ENCODE measurements at regions not wholly inside any gene's neighbourhood (a gene's known extent, or its start where the extent isn't known, plus 50 kb on each side); places are given as distances from the start of the nearest gene placed in this dataset.
"Not testable (repeated sequence)": the region's sequence is repeated elsewhere in the genome, so short reads cannot be mapped to it uniquely, and the experiment has no call there.

DNA sequence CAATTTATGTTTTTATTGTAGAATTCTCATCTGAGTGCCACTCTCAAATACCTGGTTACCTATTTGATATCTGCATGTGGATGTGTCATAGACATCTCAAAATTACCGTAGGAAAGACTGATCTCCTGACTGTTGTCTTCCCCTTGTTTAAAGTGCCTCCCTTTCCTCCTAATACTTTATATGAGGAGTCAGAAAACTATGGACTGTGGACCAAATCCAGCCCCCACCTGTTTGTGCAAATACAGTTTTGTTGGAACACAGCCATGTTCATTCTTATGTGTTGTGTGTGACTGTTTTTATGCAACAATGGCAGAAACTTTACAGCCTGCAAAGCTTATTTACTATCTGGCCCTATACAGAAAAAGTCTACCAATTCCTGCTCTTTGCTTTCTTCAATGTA is 150.6 kb downstream of the NBPF8 start:
- H3K9me3 ChIP-seq (replicated peaks; ENCODE audit: control insufficient read depth, insufficient read depth, low read length); dilution Hi-C loops (cut with MboI; ENCODE audit: extremely low pct_ligation_motif_present, low sequenced_read_pairs); H3K9me1 ChIP-seq (replicated peaks; ENCODE audit: control insufficient read depth, extremely low read depth, insufficient read depth, low read length); H4K20me1 ChIP-seq (replicated peaks; ENCODE audit: control insufficient read depth, extremely low read depth, insufficient read depth, low read length); DNase-seq (ENCODE audit: low read depth, low spot score); H2AFZ ChIP-seq (ENCODE audit: low read depth, low read length); H3K27ac ChIP-seq (ENCODE audit: insufficient read depth, low read depth, low read length); H3K36me3 ChIP-seq (ENCODE audit: control insufficient read depth in 2 of 2, extremely low read depth in 1 of 2, insufficient read depth in 2 of 2, low read length in 2 of 2); CTCF ChIA-PET; H3K9ac ChIP-seq (replicated peaks; ENCODE audit: extremely low read depth, insufficient read depth, low read length); H3K27me3 ChIP-seq (ENCODE audit: control insufficient read depth in 2 of 2, insufficient read depth in 2 of 2, low read length in 2 of 2); H3K4me3 ChIP-seq (replicated peaks in 1 of 3; ENCODE audit: insufficient read depth in 1 of 3, low read depth in 1 of 3, low read length in 3 of 3); BruUV-seq (replicated peaks); H3K4me2 ChIP-seq (ENCODE audit: insufficient read depth, low read length); intact Hi-C loops (cut with micrococcal nuclease); H3K4me1 ChIP-seq (ENCODE audit: control insufficient read depth, extremely low read depth, insufficient read depth, low read length); FAIRE-seq; H3K79me2 ChIP-seq (ENCODE audit: control insufficient read depth, insufficient read depth, low read length); POLR2A ChIA-PET: not testable (repeated sequence)

DNA sequence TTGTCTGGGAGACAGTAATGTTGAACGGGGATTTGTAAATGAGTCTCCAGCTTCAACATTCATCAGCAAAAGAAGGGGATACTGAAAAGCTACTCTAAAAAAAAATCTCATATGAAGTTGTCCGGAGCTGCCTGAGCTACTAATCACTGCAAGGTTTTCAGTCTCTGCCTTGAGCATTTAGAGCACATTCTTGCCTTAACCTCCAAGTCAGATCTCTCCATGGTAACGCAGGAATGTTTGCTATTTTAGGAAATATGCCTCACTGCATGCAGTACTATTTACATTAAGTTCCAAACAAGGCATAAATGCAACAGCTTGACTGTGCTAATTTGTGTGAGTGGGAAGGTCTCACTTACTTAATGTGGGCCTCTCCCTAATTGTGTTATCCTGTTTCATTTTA is 152.8 kb downstream of the NBPF8 start:
- H3K27ac ChIP-seq (ENCODE audit: insufficient read depth, low read depth, low read length); H3K9me1 ChIP-seq (replicated peaks; ENCODE audit: control insufficient read depth, extremely low read depth, insufficient read depth, low read length); H3K4me1 ChIP-seq (ENCODE audit: control insufficient read depth, extremely low read depth, insufficient read depth, low read length); H3K4me3 ChIP-seq (replicated peaks in 1 of 3; ENCODE audit: insufficient read depth in 1 of 3, low read depth in 1 of 3, low read length in 3 of 3); H3K79me2 ChIP-seq (ENCODE audit: control insufficient read depth, insufficient read depth, low read length); dilution Hi-C loops (cut with MboI; ENCODE audit: extremely low pct_ligation_motif_present, low sequenced_read_pairs); FAIRE-seq; DNase-seq (ENCODE audit: low read depth, low spot score); H2AFZ ChIP-seq (ENCODE audit: low read depth, low read length); H3K4me2 ChIP-seq (ENCODE audit: insufficient read depth, low read length); H3K27me3 ChIP-seq (ENCODE audit: control insufficient read depth in 2 of 2, insufficient read depth in 2 of 2, low read length in 2 of 2); intact Hi-C loops (cut with micrococcal nuclease); POLR2A ChIA-PET; H4K20me1 ChIP-seq (replicated peaks; ENCODE audit: control insufficient read depth, extremely low read depth, insufficient read depth, low read length); BruUV-seq (replicated peaks); H3K36me3 ChIP-seq (ENCODE audit: control insufficient read depth in 2 of 2, extremely low read depth in 1 of 2, insufficient read depth in 2 of 2, low read length in 2 of 2); H3K9ac ChIP-seq (replicated peaks; ENCODE audit: extremely low read depth, insufficient read depth, low read length); CTCF ChIA-PET; H3K9me3 ChIP-seq (replicated peaks; ENCODE audit: control insufficient read depth, insufficient read depth, low read length): not testable (repeated sequence)

DNA sequence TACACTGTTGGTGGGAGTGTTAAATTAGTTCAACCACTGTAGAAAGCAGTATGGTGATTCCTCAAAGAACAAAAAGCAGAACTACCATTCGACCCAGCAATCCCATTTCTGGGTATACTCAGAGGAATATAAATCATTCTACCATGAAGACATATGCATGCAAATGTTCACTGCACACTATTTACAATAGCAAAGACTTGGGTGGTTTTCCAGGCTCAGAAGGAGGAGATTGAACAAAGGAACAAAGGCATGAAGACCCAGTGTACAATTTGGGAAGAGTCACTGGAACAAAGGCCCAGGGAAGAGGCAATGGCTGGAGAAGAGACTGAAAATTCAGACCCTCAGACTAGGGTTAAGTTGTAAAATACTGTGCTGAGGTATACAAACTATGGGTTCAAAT is 148.5 kb upstream of the NBPF26 start:
- POLR2A ChIA-PET; intact Hi-C loops (cut with micrococcal nuclease); FAIRE-seq: not testable (repeated sequence)

DNA sequence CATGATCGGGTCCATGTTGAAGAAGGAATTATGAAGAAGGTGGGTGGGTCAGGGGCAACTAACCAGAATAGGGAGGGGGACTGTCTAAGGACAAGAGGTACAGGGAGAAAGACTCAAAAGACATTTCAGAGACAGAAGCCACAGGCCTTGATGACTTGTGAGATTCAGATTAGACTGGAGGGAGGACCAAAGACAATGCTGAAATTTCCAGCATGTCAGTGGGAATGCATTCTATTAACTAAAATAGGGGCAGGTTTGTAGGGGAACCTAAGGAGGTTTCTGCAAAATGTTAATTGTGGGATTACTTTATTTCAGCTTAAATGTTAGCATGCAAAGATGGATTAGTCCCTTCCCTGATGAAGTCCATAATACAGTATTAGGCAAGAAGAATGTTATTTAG is 141.6 kb upstream of the NBPF26 start:
- H3K4me1 ChIP-seq (ENCODE audit: control insufficient read depth, extremely low read depth, insufficient read depth, low read length); dilution Hi-C loops (cut with MboI; ENCODE audit: extremely low pct_ligation_motif_present, low sequenced_read_pairs); CTCF ChIA-PET; H3K9ac ChIP-seq (replicated peaks; ENCODE audit: extremely low read depth, insufficient read depth, low read length); H3K36me3 ChIP-seq (ENCODE audit: control insufficient read depth in 2 of 2, extremely low read depth in 1 of 2, insufficient read depth in 2 of 2, low read length in 2 of 2); H3K4me2 ChIP-seq (ENCODE audit: insufficient read depth, low read length); H3K4me3 ChIP-seq (replicated peaks in 1 of 3; ENCODE audit: insufficient read depth in 1 of 3, low read depth in 1 of 3, low read length in 3 of 3); intact Hi-C loops (cut with micrococcal nuclease); FAIRE-seq; H4K20me1 ChIP-seq (replicated peaks; ENCODE audit: control insufficient read depth, extremely low read depth, insufficient read depth, low read length); DNase-seq (ENCODE audit: low read depth, low spot score); H3K9me3 ChIP-seq (replicated peaks; ENCODE audit: control insufficient read depth, insufficient read depth, low read length); H3K79me2 ChIP-seq (ENCODE audit: control insufficient read depth, insufficient read depth, low read length); H3K27ac ChIP-seq (ENCODE audit: insufficient read depth, low read depth, low read length); H3K9me1 ChIP-seq (replicated peaks; ENCODE audit: control insufficient read depth, extremely low read depth, insufficient read depth, low read length); H3K27me3 ChIP-seq (ENCODE audit: control insufficient read depth in 2 of 2, insufficient read depth in 2 of 2, low read length in 2 of 2); BruUV-seq (replicated peaks); POLR2A ChIA-PET; H2AFZ ChIP-seq (ENCODE audit: low read depth, low read length): not testable (repeated sequence)

More for the DNA sequence above, 148.5 kb upstream of the NBPF26 start:
- H3K4me2 ChIP-seq (ENCODE audit: insufficient read depth, low read length); H3K27ac ChIP-seq (ENCODE audit: insufficient read depth, low read depth, low read length); H2AFZ ChIP-seq (ENCODE audit: low read depth, low read length); H3K4me1 ChIP-seq (ENCODE audit: control insufficient read depth, extremely low read depth, insufficient read depth, low read length); H3K9me3 ChIP-seq (replicated peaks; ENCODE audit: control insufficient read depth, insufficient read depth, low read length); H3K79me2 ChIP-seq (ENCODE audit: control insufficient read depth, insufficient read depth, low read length); H4K20me1 ChIP-seq (replicated peaks; ENCODE audit: control insufficient read depth, extremely low read depth, insufficient read depth, low read length); H3K27me3 ChIP-seq (ENCODE audit: control insufficient read depth in 2 of 2, insufficient read depth in 2 of 2, low read length in 2 of 2); CTCF ChIA-PET; BruUV-seq (replicated peaks); DNase-seq (ENCODE audit: low read depth, low spot score); H3K4me3 ChIP-seq (replicated peaks in 1 of 3; ENCODE audit: insufficient read depth in 1 of 3, low read depth in 1 of 3, low read length in 3 of 3); H3K36me3 ChIP-seq (ENCODE audit: control insufficient read depth in 2 of 2, extremely low read depth in 1 of 2, insufficient read depth in 2 of 2, low read length in 2 of 2); dilution Hi-C loops (cut with MboI; ENCODE audit: extremely low pct_ligation_motif_present, low sequenced_read_pairs); H3K9ac ChIP-seq (replicated peaks; ENCODE audit: extremely low read depth, insufficient read depth, low read length); H3K9me1 ChIP-seq (replicated peaks; ENCODE audit: control insufficient read depth, extremely low read depth, insufficient read depth, low read length): not testable (repeated sequence)
